Glutamatergic neuron (in vitro differentiated cells): ENCODE measurements at regions not wholly inside any gene's neighbourhood (a gene's known extent, or its start where the extent isn't known, plus 50 kb on each side); places are given as distances from the start of the nearest gene placed in this dataset.

Source experiments
- DNase-seq: peaks from one replicate; pipeline ENCODE4 v3.0.0; 2022
- H3K27ac Mint-ChIP-seq: one replicate; pipeline ENCODE4 v1.8.0; 2020; ENCODE audit warnings: mild to moderate bottlenecking, mixed read lengths, inconsistent platforms; ENCODE audit not compliant: unreplicated experiment
- H3K27me3 Mint-ChIP-seq: one replicate; pipeline ENCODE4 v1.8.0; 2020; ENCODE audit warnings: mild to moderate bottlenecking, moderate library complexity, mixed read lengths, inconsistent platforms; ENCODE audit not compliant: unreplicated experiment
- H3K36me3 Mint-ChIP-seq: one replicate; pipeline ENCODE4 v1.8.0; 2020; ENCODE audit warnings: mild to moderate bottlenecking, mixed read lengths, inconsistent platforms; ENCODE audit not compliant: unreplicated experiment
- H3K4me1 Mint-ChIP-seq: one replicate; pipeline ENCODE4 v1.8.0; 2020; ENCODE audit warnings: mild to moderate bottlenecking, low read depth, mixed read lengths, inconsistent platforms; ENCODE audit not compliant: unreplicated experiment
- H3K4me3 Mint-ChIP-seq: one replicate; pipeline ENCODE4 v1.8.0; 2020; ENCODE audit warnings: mild to moderate bottlenecking, mixed read lengths, inconsistent platforms; ENCODE audit not compliant: unreplicated experiment
- H3K9me3 Mint-ChIP-seq: one replicate; pipeline ENCODE4 v1.8.0; 2020; ENCODE audit warnings: mild to moderate bottlenecking, moderate library complexity, mixed read lengths, inconsistent platforms; ENCODE audit not compliant: unreplicated experiment
- CTCF ChIP-seq: fragments of 200-600 bp; sonication (generic); IDR thresholded peaks from one replicate; pipeline ENCODE4 v1.5.0; 2021; ENCODE audit not compliant: partially characterized antibody, unreplicated experiment

GRCh38 chr2:59770651-59771050 lies 782.8 kb downstream of the BCL11A start:
- no peak for TF ChIP-seq CTCF
- Mint-ChIP-seq H3K27me3 (peaks cover under 1% of the 10 kb centered on the region), H3K27ac (no peak overlapping the region), H3K4me1 (no peaks in the 10 kb centered on the region), H3K9me3 (no peaks in the 10 kb centered on the region), H3K4me3 (no peak overlapping the region), H3K36me3 (no peaks in the 10 kb centered on the region)
- DNase-seq, result no peak

GRCh38 chr2:59761966-59762365 lies 791.5 kb downstream of the BCL11A start:
- no peak overlapping the region for H3K4me3 Mint-ChIP-seq
- H3K27me3 Mint-ChIP-seq, result peaks cover 2% of the 10 kb centered on the region
- H3K4me1 Mint-ChIP-seq, result peaks cover 3% of the 10 kb centered on the region
- TF ChIP-seq CTCF, result no peak
- no peak overlapping the region for H3K27ac Mint-ChIP-seq
- no peak for DNase-seq
- no peaks in the 10 kb centered on the region for H3K36me3 Mint-ChIP-seq
- H3K9me3 Mint-ChIP-seq, result no peaks in the 10 kb centered on the region

- H3K27me3 Mint-ChIP-seq, result peaks cover 2% of the 10 kb centered on the region
- H3K9me3 Mint-ChIP-seq, result no peaks in the 10 kb centered on the region
- H3K4me1 Mint-ChIP-seq, result peaks cover 3% of the 10 kb centered on the region
- DNase-seq, result no peak
- H3K4me3 Mint-ChIP-seq, result no peak overlapping the region
- H3K36me3 Mint-ChIP-seq, result no peaks in the 10 kb centered on the region
- no peak for TF ChIP-seq CTCF
- no peak overlapping the region for H3K27ac Mint-ChIP-seq
Observed at GRCh38 chr2:59756150-59756549, 797.3 kb downstream of the BCL11A start.

- peak; percentile 25 for DNase-seq
- no peak overlapping the region for H3K27ac Mint-ChIP-seq
- TF ChIP-seq CTCF, result no peak
- H3K9me3 Mint-ChIP-seq, result no peaks in the 10 kb centered on the region
- H3K4me3 Mint-ChIP-seq, result no peak overlapping the region
- H3K36me3 Mint-ChIP-seq, result no peaks in the 10 kb centered on the region
- peaks cover 3% of the 10 kb centered on the region for H3K4me1 Mint-ChIP-seq
- H3K27me3 Mint-ChIP-seq, result no peaks in the 10 kb centered on the region
Observed at GRCh38 chr2:59754011-59754735, 799.3 kb downstream of the BCL11A start.

GRCh38 chr2:59752512-59752911 lies 800.9 kb downstream of the BCL11A start:
- DNase-seq, result no peak
- no peak overlapping the region for H3K4me3 Mint-ChIP-seq
- no peak overlapping the region for H3K27ac Mint-ChIP-seq
- no peaks in the 10 kb centered on the region for H3K36me3 Mint-ChIP-seq
- no peaks in the 10 kb centered on the region for H3K27me3 Mint-ChIP-seq
- no peaks in the 10 kb centered on the region for H3K9me3 Mint-ChIP-seq
- no peak for TF ChIP-seq CTCF
- peaks cover 2% of the 10 kb centered on the region for H3K4me1 Mint-ChIP-seq
